GM21786 (cell line): ENCODE measurements at regions not wholly inside any gene's neighbourhood (a gene's known extent, or its start where the extent isn't known, plus 50 kb on each side); places are given as distances from the start of the nearest gene placed in this dataset.

ENCODE experiments used
- ATAC-seq: cut with Tn5 transposase; IDR thresholded peaks from one replicate; pipeline ENCODE4 v1.9.1; 2021; ENCODE audit not compliant: unreplicated experiment

DNA sequence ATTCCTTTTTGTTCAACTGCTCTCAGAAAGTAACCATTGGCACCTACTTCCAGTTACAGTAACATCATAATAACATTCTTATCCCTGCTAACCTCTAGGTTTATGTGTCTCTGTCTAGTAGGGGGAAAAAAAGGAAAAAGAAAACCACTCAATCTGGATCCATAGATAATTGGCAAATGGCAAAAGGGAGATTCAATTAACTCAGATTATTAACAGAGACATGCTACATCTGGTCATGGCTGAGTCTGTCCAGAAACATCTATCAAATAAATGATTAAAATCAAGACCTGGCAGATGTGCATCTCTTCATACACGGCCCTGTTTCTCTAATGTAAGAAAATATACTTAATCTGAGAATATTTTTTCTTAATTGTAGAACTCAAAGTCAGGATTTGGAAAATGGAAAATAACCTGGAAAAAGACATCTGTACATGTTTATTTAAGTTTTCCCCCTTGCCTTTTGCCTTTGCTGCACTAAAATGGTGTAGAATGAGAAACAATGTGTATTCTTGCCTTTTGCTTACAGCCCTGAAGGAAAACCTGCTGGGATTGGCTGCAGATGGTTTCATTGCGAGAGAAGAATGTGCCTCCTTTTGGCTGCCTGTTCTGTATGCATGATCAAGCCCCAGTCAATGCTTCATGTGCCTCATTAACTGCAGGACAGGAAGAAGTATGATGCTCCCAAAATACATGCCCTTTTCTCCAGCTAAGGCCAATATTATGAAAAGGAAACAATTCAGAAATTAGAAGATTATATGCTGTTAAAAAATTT is 921.6 kb upstream of the PCDH20 start:
- no peak for ATAC-seq

DNA sequence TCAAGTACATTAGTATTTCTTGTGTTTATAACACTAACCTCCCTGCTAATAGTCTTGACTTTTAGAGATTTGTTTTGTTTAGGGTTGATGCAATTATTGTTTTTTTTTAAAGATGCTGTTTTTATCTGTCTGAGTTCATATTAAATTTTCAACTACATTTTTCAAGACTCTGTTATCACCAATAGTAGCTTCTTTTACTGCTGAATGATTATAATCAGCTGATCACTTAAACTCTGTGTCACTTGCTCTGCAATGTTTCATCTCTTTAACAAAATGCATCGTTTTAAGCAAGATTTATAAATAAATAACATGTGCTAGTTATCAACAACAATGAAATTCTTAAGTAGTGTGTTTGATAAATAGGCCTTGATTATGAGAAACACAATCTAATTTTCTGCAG is 920.9 kb upstream of the PCDH20 start:
- no peak for ATAC-seq

DNA sequence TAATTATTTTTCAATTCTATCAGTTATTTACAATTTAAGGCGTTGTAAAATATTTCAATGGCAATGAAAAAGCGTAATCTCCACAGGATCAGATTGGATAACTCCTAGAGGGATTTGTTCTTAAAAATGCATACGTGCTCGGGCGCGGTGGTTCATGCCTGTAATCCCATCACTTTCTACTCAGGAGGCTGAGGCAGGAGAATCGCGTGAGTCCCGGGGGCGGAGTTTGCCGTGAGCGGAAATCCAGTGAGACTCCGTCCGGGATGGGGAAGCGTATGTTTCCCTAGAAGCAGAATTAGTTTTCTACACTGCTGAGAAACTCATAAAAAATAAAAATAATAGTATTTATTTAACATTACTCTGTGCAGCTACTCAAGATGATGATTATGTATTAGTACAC is 917.8 kb upstream of the PCDH20 start:
- ATAC-seq, result no peak

DNA sequence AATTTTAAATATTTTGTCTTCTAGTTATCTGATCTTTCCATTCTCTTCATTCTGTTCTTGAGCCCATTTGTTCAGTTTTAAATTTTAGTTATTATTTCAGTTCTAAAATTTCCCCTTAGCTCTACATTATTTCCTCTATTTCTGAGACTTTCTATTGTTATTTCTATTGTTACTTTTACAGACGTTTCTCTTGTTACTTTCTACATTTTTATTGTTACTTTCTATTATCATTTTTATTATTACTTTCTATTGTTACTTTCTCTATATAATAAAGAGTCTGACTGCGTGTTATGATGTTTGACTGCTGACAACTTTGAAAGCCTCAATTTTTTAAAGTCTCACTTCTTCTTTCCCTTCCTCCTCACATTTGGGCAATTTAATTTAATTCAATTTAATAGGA is 915.7 kb upstream of the PCDH20 start:
- no peak for ATAC-seq

- no peak for ATAC-seq
Observed at GRCh38 chr13:62327367-62327766, 911.7 kb upstream of the PCDH20 start.

DNA sequence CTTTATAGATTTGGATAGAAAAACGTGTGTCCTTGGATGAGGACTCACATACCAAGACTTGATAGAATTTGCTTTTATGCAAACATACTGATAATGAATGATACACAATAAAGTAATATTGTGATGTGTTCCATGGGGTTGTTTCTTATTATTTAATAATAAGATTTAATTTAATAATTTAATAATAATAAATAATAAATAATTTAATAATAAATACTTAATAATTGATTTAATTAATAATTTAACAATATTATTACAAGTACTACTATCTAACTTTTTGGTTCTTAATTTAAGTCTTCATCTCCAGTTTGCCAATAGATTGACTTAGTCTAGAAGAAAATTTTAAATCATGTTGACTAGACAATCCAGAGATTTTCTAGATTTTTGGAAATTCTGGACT is 909.2 kb upstream of the PCDH20 start:
- no peak for ATAC-seq

- no peak for ATAC-seq
Observed at GRCh38 chr13:62321895-62322294, 906.2 kb upstream of the PCDH20 start.

GRCh38 chr13:62321139-62321538 is 905.5 kb upstream of the PCDH20 start:
- ATAC-seq, result no peak

DNA sequence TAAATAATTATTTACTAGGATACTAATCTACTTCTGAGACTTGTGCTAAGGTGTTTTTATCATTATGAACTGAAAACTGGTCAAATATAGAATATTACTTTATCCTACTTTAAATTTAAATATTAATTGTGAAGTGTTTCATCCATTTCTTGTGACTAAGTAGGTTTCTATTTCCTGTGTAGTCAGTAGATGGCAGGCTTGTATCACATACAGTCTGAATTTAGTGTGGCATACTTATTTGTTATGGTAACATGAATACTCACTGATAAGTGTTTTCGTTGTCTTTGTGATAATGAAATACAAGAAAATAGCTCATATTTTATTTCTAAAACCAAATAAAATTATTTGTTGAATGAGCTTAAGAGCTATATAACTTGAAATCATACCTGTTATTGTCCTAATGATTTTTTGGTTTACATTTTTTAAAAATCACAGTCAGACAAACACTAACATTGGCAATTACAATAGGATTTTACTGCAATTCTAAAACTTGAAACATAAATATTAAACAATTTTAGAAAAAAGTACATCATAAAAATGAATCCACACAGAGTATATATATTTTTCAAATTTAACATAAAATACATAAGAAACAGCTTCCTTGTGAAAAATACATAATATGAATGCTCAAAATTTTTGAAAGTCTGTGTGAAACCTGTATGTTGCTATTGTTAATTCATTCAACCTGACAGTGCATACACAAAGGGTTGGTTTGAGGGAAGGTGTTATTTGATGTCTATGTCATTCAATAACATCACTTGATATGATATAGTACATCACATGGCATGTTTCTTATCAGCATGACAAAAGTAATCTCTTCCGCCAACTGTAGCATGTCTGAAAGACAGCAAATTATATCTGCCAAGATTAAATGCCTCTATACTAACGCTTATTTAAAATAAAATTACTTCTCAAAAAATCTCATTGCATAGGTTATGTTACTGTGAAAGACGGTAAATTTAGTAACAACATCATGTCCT is 904.8 kb upstream of the PCDH20 start:
- peak; percentile 70 for ATAC-seq

DNA sequence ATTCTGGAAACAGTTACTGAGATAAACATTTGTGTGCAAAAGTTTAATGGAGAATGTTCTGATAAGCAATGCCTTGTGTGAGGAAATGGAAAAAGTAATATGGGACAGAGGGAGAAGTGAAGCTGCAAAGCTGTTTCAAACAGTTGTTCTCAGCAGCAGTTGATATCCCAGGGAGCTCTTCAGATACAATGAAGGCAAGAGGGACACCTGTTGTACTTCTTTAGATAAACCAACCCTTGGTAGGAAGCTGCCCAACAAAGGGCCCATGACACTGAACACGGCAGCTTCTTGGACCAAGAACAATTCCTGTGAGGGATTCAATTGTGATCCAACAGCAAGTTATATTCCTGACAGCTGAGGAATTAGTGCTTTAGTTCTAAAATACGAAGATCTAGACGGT is 894.3 kb upstream of the PCDH20 start:
- no peak for ATAC-seq

DNA sequence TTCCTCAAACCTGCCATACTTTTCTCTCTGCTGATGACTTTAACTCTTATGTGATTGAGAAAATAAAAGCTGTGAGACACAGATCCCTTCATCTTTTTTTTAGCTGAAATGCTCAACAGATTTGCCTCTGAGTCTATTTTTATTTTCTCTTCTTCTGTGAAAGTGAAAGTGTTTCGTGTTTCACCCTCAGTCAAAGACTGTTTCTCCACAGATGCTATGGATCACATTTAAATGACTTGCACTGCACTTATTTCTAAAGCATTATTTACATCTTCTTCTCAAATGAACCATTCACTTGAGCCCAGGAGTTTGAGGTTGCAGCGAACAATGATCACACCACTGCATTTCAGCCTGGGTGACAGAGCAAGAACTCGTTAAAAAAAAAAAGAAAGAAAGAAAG is 890.1 kb upstream of the PCDH20 start:
- peak; percentile 96 for ATAC-seq

DNA sequence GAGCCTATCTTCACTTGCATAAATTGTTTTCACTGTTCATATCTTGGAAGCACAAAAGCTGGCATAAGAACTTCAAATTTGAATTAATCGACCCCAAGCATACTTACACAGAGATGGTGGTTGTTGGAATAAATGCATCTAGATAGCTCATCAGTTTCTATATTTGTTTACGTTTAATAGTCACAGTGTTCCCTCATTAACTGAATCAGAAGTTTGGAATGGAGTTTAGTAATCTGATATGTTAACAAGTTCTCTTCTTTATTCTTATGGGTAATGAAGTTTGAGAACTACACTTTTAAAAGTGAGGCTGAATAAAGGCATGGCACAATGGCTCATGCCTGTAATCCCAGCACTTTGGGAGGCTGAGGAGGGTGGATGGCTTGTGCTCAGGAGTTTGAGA is 886.7 kb upstream of the PCDH20 start:
- no peak for ATAC-seq

DNA sequence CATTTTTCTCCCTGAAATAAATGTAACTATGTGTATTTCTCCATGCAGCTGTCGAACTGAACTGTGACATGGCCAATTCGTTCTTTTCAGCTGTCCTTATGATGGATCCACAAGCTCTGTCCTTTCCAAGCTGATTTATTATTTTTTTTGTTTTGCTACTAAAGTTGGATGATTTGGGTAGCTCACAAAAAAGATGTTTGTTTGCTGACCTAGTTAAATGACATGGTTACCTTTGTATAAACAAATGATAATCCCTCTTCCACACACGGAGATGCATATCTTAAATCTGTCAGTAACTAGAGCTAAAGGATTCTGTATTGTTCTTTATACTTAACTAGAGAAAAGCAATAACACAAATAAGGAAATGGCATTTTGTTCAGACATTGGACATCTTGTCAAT is 884.3 kb upstream of the PCDH20 start:
- ATAC-seq, result no peak

GRCh38 chr13:62296812-62297211 is 881.2 kb upstream of the PCDH20 start:
- ATAC-seq, result no peak

DNA sequence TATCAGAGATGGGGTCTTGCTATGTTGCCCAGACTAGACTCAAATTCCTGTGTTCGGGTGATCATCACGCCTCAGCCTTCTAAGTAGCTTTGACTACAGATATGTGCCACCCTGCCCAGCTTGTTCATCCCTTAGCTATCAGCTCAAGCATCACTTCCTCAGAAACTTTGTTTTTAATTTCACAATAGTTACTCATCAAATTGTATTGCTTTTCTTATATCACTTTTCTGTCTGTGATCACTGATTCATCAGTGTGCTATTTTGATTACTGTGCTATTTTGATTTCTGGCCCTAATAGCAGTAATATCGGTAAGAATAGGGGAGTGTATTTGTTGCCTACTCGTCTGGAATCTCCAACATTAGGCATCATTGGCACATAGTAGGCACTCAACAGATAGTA is 878.6 kb upstream of the PCDH20 start:
- no peak for ATAC-seq

- peak; percentile 47 for ATAC-seq
Observed at GRCh38 chr13:62292714-62293480, 877.2 kb upstream of the PCDH20 start.

GRCh38 chr13:62290542-62290941 is 874.9 kb upstream of the PCDH20 start:
- no peak for ATAC-seq

DNA sequence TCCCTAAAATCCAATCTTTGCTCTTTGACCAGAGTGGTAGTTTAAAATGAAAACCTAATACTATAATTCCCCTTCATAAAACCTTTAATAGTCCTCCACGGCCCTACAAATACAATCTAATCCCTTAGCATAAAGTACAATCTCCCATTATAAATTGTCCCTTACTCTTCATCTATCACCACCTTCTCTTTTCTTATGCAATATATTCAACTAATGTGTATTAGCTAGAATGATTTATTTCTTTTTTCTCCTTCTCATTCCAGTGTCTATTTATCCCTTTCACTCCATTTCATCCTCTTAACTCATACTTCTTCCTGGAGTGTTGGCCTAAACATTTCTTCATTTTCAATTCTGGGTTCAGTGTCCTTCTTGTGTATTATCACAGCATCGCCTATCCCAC is 872.1 kb upstream of the PCDH20 start:
- ATAC-seq, result no peak

- ATAC-seq, result peak; percentile 91
Observed at GRCh38 chr13:62280590-62280989, 864.9 kb upstream of the PCDH20 start.

GRCh38 chr13:62278271-62278670 is 862.6 kb upstream of the PCDH20 start:
- ATAC-seq, result no peak

DNA sequence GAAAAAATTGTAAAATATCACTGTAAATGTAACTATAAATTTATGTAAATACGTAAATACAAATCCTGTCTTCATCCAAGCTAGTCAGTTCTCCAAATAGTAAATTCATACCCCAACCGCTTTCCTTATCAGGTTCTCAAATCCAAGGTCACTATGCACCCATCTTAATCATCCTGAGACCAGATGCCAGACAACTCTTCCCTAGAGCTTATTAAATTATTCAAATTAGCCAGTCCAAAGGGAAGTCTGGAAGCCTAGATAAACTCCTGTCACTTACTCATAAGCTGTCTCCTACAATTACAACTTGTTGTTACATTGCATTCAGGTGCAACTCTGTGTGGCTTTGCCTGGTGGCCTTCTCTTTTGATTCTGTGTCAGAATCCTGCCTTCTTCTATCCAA is 836.1 kb upstream of the PCDH20 start:
- no peak for ATAC-seq
